ENCODE measurements at regions not wholly inside any gene's neighbourhood (a gene's known extent, or its start where the extent isn't known, plus 50 kb on each side); places are given as distances from the start of the nearest gene placed in this dataset.

GRCh38 chr11:46188017-46188416 is 66.8 kb upstream of the PHF21A start:
- Histone ChIP-seq H2AFZ (ENCODE audit: insufficient read depth, low read depth, low read length, poor library complexity, severe bottlenecking) (no peak overlapping the region), H3K4me2 (replicated peaks; ENCODE audit: extremely low read depth, low read length, poor library complexity, severe bottlenecking) (no peak overlapping the region), H4K20me1 (ENCODE audit: insufficient read depth, low read length) (no peaks in the 10 kb centered on the region), H3K4me1 (ENCODE audit: control insufficient read depth in 1 of 2, insufficient read depth in 2 of 2, low read length in 2 of 2) (no peaks in the 10 kb centered on the region), H3K36me3 (replicated peaks in 1 of 2; ENCODE audit: control insufficient read depth in 1 of 2, insufficient read depth in 2 of 2, low read length in 2 of 2) (no peaks in the 10 kb centered on the region), H3K79me2 (ENCODE audit: insufficient read depth, low read length) (no peaks in the 10 kb centered on the region), H3K27ac (ENCODE audit: low read depth in 1 of 2, low read length in 2 of 2) (no peak overlapping the region), H3K9ac (ENCODE audit: insufficient read depth, low read length, poor library complexity, severe bottlenecking) (no peak overlapping the region), H3K4me3 (replicated peaks in 1 of 3; ENCODE audit: low read depth in 2 of 3, low read length in 3 of 3) (no peak overlapping the region), H3K27me3 (ENCODE audit: control insufficient read depth in 2 of 2, insufficient read depth in 2 of 2, low read length in 2 of 2) (no peaks in the 10 kb centered on the region), H3K9me3 (replicated peaks in 1 of 2; ENCODE audit: control insufficient read depth in 1 of 2, insufficient read depth in 1 of 2, low read length in 2 of 2) (peaks cover 4 to 6% of the 10 kb centered on the region in 2 donors)
- no peak overlapping the region for H3K27ac Mint-ChIP-seq
- H3K4me1 Mint-ChIP-seq = no peaks in the 10 kb centered on the region
- H3K27me3 Mint-ChIP-seq (ENCODE audit: low read depth in 3 of 3) = peaks cover 0 to 12% (median 4%) of the 10 kb centered on the region in 3 donors
- intact Hi-C loops (cut with micrococcal nuclease) = loop anchor here in 1 of 2 donors (10.0 kb wide), 1 partner anchor 897 kb away; no protein-coding TSS in a partner anchor
- H3K4me3 Mint-ChIP-seq = no peak overlapping the region
- DNase-seq = no peak
- TF ChIP-seq, protein P1, sequence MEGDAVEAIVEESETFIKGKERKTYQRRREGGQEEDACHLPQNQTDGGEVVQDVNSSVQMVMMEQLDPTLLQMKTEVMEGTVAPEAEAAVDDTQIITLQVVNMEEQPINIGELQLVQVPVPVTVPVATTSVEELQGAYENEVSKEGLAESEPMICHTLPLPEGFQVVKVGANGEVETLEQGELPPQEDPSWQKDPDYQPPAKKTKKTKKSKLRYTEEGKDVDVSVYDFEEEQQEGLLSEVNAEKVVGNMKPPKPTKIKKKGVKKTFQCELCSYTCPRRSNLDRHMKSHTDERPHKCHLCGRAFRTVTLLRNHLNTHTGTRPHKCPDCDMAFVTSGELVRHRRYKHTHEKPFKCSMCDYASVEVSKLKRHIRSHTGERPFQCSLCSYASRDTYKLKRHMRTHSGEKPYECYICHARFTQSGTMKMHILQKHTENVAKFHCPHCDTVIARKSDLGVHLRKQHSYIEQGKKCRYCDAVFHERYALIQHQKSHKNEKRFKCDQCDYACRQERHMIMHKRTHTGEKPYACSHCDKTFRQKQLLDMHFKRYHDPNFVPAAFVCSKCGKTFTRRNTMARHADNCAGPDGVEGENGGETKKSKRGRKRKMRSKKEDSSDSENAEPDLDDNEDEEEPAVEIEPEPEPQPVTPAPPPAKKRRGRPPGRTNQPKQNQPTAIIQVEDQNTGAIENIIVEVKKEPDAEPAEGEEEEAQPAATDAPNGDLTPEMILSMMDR (IDR thresholded peaks at IDR 0.05) = no peak
- peaks cover 11 to 26% (median 22%) of the 10 kb centered on the region in 7 donors for H3K9me3 Mint-ChIP-seq
- H3K36me3 Mint-ChIP-seq = no peaks in the 10 kb centered on the region

DNA sequence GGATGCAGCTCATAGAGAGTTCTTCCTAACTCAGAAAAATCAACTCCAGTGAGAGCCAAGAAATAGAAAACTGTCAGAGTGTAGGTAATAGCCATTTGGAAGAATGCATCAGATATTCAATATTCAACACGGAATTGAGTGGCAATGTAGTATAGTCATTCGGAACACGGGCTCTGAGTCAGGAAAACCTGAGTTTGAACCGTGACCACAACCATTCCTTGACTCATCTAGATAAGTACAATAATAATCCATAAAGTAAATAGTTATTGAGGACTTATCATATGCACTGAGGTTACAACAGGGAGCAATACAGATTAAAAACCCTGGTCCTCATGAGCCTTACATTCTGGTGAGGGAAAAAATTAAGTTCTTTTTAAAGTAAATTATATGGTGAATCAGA is 62.6 kb upstream of the PHF21A start:
- H3K9me3 ChIP-seq (replicated peaks in 1 of 2; ENCODE audit: control insufficient read depth in 1 of 2, insufficient read depth in 1 of 2, low read length in 2 of 2) = no peaks in the 10 kb centered on the region
- H3K4me2 ChIP-seq (replicated peaks; ENCODE audit: extremely low read depth, low read length, poor library complexity, severe bottlenecking) = no peak overlapping the region
- H4K20me1 ChIP-seq (ENCODE audit: insufficient read depth, low read length) = no peaks in the 10 kb centered on the region
- no peak overlapping the region for H3K4me3 ChIP-seq (replicated peaks in 1 of 3; ENCODE audit: low read depth in 2 of 3, low read length in 3 of 3)
- H3K4me1 ChIP-seq (ENCODE audit: control insufficient read depth in 1 of 2, insufficient read depth in 2 of 2, low read length in 2 of 2) = no peaks in the 10 kb centered on the region
- H3K27me3 ChIP-seq (ENCODE audit: control insufficient read depth in 2 of 2, insufficient read depth in 2 of 2, low read length in 2 of 2) = no peaks in the 10 kb centered on the region
- Mint-ChIP-seq H3K27ac (no peak overlapping the region), H3K9me3 (peaks cover 5 to 13% (median 9%) of the 10 kb centered on the region in 7 donors), H3K27me3 (ENCODE audit: low read depth in 3 of 3) (peaks cover 0 to 15% (median 4%) of the 10 kb centered on the region in 3 donors), H3K4me3 (no peak overlapping the region), H3K36me3 (no peaks in the 10 kb centered on the region), H3K4me1 (peaks cover 7% of the 10 kb centered on the region)
- no peak for DNase-seq
- H3K9ac ChIP-seq (ENCODE audit: insufficient read depth, low read length, poor library complexity, severe bottlenecking) = no peak overlapping the region
- no peaks in the 10 kb centered on the region for H3K36me3 ChIP-seq (replicated peaks in 1 of 2; ENCODE audit: control insufficient read depth in 1 of 2, insufficient read depth in 2 of 2, low read length in 2 of 2)
- intact Hi-C loops (cut with micrococcal nuclease) = loop anchor here in 1 of 2 donors (10.0 kb wide), 1 partner anchor 901 kb away; no protein-coding TSS in a partner anchor
- no peaks in the 10 kb centered on the region for H3K79me2 ChIP-seq (ENCODE audit: insufficient read depth, low read length)
- TF ChIP-seq, protein P1 (IDR thresholded peaks at IDR 0.05) = no peak
- H2AFZ ChIP-seq (ENCODE audit: insufficient read depth, low read depth, low read length, poor library complexity, severe bottlenecking) = no peak overlapping the region
- WGBS (ENCODE audit: insufficient coverage) = no CpG with 5 or more reads among the region's 4 CpGs
- no peak overlapping the region for H3K27ac ChIP-seq (ENCODE audit: low read depth in 1 of 2, low read length in 2 of 2)
